HG03175 (cell line): ENCODE measurements at regions not wholly inside any gene's neighbourhood (a gene's known extent, or its start where the extent isn't known, plus 50 kb on each side); places are given as distances from the start of the nearest gene placed in this dataset.

Source experiments
- ATAC-seq: cut with Tn5 transposase; IDR thresholded peaks from one replicate; pipeline ENCODE4 v1.9.1; 2021; ENCODE audit warnings: mild to moderate bottlenecking, moderate library complexity; ENCODE audit not compliant: unreplicated experiment

DNA sequence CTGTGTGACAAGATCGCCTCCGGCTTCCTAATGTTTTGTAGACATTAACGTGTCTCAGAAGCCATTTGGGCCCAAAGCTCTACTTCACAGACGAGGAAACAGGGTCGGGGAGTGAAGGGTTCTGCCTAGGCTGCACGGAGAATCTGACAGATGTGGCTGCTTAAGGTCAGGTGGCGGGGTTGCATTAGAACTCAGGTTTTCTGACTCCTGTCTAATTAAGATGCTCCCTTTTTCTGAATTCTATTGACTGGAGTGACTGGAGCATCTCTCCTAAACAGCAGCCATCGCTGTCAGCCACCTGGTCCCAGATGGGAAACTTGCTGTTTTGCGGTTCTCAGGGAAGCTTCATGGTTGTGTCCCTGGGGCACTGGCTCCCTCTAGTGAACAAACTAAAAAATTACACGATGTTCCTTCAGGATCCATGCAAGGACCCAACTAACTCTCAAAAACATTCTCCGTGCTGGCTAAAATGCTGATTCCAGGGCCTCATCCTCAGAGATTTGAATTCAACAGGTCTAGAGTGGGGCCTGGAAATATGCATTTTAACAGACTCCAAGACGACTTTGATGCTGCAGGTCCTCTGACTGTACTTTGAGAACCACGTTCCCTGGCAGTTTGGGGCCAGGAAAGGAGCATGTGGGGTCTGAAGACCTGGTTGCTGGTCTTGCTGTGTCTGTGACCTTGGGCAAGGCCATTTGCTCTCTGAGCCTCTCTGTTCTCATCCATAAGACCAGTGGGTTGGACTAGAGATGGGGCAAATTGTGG lies 117.4 kb downstream of the IRF8 start:
- no peak for ATAC-seq

- ATAC-seq: no peak
These were observed 119.1 kb downstream of the IRF8 start for GRCh38 chr16:86018071-86018470.

DNA sequence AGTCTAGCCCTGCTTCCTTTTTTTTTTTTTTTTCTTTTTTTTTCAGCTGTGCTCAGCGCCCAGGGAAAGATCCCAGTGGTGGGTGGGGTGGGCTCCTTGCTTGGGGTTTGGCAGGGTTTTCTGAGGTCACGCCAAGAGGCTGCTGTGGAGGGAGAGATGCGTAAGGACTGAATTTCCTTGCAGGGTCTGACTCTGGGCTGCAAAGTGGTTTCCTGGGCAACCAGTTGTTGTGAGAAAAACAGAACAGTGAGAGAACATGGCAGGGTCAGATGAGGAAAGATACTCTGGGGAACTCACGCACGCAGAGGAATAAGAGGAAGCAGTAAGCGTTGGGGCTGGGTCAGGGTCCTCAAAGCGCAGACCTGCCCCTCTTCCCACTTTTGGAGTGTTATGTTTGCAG lies 119.5 kb downstream of the IRF8 start:
- ATAC-seq: no peak

DNA sequence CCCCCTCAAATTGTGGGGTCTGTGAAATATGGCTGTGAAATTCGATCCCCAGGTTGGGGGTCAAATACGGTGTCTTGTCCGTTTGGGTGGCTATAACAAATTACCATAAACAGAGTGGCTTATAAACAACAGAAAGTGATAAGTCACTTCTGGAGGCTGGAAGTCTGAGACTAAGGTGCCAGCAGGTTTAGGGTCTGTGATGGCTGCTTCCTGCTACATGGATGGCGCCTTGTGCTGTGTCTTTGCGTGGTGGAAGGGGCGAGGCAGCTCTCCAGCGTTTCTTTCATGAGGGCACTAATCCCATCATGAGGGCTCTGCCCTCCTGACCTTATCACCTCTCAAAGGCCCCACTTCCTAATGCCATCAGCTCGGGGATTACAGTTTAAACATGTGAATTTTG lies 120.0 kb downstream of the IRF8 start:
- ATAC-seq: no peak

GRCh38 chr16:86019446-86020047 lies 120.6 kb downstream of the IRF8 start:
- no peak for ATAC-seq

DNA sequence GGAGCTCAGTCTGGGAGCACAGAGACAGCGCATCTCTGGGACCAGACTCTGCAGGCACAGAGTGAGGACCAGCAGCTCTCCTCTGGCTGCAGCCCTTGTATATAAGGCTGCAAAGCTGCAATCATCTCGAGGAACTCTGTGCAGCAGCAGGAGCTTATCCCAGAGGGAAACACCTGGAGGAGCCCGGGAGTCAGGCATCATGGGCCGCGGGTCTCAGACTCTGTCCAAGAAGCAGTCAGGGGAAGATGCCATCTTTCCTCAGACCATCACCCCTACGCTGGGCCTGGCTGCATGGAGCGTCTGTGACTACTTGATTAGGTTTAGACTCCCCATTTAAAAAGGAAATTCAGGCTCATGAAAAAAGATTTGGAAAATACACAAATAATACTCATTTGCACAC lies 122.0 kb downstream of the IRF8 start:
- no peak for ATAC-seq

DNA sequence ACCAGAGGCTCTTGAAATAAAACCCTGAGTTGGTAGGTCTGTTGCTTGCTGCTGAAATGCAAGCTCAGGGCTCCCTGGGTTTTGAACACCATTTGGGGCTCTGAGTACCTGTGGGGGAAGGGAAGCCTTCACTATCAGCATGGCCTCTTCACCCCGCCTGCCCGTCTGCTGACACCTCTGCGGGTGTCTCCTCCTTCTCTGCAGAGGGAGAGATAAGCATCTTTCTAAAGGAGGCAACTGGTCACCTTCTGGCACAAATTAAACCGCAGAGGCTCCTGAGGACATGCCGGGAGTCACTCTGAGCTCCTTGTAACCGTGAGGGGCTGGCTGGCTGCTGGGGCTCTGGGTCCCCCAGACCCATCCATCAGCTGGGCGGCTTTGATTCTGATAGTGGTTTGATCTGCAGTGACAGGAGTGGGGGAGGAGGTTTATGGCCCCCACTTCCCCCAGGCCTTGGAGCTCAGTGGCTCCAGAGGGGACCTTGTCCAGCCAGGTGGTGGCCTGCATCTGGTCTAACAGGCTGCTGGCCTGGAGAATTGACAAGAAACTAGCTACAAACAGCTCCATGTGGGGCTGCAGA lies 123.5 kb downstream of the IRF8 start:
- ATAC-seq: no peak

- ATAC-seq: no peak
These were observed 125.2 kb downstream of the IRF8 start for GRCh38 chr16:86024210-86024609.

DNA sequence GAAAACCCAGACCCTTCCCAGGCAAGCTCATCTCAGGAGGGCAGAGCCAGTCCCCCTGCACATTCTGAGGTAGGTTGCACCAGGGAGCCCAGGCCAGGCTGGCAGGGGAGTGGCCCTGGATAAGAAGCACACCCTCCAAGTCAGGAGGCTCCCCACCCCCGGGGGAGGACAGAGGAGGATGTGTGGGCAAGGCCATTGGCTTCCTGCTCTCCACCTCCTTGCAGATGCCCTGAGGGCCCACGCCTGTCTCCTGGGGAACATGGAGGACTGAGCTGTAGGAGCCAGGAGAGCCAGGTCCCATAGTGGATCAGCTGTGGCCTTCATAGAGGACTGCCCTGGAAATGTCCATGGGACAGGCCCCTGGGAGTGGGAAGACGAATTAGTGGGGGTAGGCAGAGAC lies 126.7 kb downstream of the IRF8 start:
- no peak for ATAC-seq

DNA sequence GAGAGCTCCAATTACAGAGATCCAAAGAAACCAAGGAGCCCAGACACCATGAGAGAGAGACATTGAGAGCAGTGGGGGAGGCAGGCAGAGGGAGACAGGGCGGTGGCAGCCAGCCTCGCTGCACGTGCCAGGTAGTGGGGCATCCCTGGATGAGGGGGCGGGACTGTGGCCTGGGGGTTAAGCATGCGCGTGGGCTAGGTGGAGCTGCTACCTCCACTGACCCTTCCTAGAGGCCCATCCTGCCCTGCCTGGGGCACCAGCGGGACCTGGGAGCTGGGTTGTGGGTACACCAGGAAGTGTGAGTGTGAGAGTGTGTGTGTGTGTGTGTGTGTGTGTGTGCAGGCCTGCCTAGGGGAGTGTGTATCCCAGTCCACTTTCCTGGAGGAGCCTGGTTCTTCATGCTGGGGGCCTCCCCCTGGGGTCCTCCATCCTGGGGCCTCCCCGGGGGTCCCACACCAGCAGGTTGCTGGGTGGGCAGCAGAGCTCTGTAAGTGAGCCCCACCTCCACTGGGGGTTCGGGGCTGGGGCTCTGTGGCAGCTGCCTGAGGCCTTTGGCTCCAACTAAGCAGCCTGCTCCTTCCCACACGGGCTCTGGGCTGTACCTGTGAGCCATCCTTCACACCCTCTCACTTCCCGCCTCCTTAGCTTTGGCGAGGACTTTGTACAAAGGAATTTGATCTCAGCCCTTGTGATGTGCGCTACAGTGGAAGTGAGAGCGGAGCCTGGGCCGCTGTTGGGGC lies 127.4 kb downstream of the IRF8 start:
- ATAC-seq: no peak

DNA sequence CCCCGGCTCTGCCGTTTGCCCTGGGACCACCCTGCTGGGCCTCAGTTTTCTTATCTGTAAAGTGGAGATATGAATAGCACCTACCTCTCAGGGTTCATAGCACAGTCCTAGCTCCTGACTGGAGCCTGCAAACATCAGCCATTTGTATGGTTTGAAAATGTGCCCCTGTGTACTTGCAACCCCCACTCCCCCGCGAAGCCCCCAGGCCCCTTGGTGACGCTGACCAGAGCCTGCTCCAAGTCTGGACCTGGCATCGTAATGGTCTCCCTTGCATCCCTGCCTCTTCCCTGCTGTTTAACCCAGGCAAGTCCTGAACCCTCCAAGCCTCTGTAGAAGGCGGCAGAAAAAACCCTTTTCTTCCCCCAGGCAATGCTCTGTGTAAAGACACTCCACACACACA lies 128.0 kb downstream of the IRF8 start:
- ATAC-seq: no peak

DNA sequence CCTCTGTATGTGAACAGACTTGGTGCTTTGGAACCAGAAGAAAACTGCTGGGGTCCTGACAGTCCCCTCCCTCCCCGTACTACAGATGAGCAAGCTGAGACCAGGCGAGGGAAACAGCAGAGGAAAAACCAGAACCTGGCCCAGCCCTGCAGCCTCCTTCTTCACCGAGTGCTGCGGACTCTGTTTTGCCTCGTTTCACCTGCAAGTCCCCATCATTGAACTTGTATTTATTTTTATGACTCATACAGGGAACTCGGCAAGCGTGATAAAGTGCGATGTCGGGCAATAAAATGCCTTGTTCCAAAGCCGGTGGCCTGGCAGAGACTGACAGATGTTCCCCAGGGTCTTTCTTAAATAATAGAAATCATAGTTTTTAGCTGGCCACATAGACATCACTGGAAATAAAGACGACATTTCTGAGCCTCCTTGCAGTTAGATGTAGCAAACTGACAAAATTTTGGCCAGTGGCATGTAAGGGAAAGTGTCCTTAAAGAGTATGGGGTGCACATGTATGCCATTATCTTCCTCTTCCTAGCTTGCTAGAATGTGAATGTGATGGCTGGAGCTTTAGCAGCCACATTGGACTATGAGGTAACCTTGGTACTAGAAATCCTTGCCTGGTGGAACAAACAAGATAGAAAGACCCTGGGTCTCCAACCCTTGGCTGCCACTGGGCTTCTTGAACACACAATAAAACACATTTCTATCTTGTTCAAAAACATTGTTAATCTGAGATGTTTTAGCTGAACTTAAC lies 128.6 kb downstream of the IRF8 start:
- no peak for ATAC-seq

DNA sequence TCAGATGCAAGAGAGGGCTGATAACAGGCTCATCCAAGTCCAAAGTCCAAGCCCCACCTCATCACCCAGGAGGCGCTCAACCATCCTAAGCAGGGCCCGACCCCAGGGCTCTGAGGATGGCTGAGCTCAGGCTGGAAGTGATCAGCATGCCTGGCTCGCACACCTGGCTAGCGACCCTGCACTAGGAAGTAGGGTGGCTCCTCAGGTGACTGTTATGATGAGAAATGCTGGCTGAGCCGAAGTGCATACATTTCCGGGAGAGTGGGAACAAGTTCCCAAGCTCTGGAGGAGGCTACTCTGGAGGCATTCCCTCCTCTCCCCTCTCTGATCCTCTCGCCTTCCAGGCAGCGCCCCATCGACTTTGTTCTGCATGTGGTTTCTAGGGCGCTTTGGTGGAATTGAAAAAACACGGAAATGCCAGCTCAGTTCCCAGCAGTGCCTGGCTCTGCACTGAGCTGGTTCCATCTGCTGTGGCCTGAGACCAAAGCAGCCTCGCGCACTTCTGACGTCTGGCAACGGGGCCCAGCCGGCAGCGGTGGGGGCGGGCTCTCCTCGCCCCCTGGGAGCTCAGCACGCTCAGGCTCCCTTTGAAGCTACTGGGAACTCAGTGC lies 130.3 kb downstream of the IRF8 start:
- no peak for ATAC-seq

GRCh38 chr16:86030116-86030515 lies 131.2 kb downstream of the IRF8 start:
- ATAC-seq: no peak

DNA sequence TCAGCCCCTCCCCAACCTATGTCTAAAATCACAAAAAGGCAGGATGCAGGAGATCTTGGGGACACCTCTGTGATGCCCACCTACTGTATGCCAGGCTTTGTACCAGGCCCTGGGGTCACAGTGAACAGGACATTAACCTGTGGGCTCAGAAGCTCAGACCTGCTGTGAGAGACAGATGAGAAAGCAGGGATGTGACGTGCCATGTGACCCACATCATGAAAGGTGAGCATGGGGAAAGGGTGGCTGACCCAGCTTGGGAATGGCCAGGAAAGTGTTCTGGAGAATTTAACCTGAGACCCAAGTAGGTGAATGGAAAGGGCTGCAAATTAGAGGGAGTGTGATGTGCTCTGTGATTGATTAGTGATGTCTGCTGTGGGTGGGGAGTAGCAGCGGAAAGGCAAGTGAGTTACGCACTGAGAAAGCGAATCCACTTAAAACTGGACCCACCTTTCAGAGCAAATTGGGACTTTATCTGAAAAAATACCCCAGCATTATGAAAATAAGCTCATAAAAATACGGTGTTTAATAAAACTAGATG lies 132.2 kb downstream of the IRF8 start:
- ATAC-seq: no peak

- no peak for ATAC-seq
These were observed 134.1 kb downstream of the IRF8 start for GRCh38 chr16:86033016-86033474.

DNA sequence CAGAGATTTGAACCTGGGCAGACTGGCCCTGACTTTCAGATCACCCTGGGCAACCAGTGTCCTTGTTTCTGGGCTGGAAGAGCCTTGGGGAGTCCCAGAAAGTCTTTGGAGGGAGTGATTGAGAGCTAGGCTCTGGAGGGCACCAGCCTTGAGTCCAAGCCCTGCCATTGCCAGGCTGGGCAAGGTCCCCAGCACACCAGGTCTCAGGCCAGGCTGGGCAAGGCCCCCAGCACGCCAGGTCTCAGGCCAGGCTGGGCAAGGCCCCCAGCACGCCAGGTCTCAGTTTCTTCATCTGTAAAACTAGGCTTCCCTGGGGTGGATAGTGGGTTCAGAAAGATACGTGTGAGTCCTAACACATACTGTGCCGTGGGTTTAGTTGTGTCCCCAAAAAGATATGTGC lies 135.0 kb downstream of the IRF8 start:
- no peak for ATAC-seq

DNA sequence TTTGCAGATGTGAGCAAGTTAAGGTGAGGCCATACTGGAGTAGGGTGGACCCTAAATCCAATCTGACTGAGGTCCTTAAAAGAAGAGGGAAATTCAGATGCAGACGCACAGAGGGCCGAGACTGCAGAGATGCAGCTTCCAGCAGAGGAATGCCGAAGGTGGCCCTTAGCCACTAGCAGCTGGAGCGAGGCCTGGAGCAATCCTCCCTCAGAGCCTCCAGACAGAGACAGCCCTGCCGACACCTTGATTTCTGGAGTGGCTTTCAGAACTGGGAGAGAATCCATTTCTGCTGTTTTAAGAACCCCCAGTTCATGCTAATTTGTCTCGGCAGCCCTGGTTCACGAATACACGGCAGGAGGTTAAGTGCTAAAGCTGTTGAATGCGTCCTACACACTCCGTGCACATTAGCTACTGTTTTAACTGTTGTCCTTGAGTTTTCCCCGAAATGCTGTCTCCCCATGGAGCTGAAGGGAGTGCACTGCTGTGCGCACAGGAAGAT lies 135.5 kb downstream of the IRF8 start:
- ATAC-seq: no peak

DNA sequence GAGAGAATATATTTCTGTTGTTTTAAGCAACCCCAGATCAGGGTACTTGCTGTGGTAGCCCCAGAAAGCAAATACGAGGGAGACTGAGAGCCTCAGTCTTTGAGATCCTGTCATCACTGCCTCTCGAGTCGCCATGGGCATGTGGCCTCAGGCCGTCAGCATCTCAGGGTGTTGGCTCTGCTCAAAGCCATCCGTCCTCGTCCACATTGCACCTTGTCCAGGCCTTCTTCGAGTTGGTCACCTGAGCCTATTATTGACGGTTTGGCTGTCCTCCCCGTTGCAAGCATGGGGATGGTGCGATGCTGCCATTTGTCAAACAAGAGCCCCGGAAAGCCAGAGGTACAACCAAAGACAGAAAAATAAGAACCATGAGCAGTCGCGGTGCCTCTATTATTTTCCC lies 136.9 kb downstream of the IRF8 start:
- ATAC-seq: no peak
